ENCODE measurements at regions not wholly inside any gene's neighbourhood (a gene's known extent, or its start where the extent isn't known, plus 50 kb on each side); places are given as distances from the start of the nearest gene placed in this dataset.
"Not testable (repeated sequence)": the region's sequence is repeated elsewhere in the genome, so short reads cannot be mapped to it uniquely, and the experiment has no call there.

GRCh38 chr16:29349966-29350365 is 56.5 kb downstream of the NPIPB11 start (continued):
- 0 out of 4 replicates have a peak, but pooled peaks of 1 of the 2 experiments have one; percentile 18 for TF ChIP-seq NRF1 (conservative IDR thresholded peaks at IDR 0.05 in 1 of 2, IDR thresholded peaks at IDR 0.05 in 1 of 2)
- 0 out of 2 replicates have a peak, but pooled peaks have one; percentile 18 for TF ChIP-seq L3MBTL2 (IDR thresholded peaks at IDR 0.05)
- TF ChIP-seq TEAD4 (IDR thresholded peaks at IDR 0.05; ENCODE audit: low read length), result peak; percentile 33; the same call in 1 of the 2 replicates
- TF ChIP-seq TEAD4 (CRISPR knock-in tag; IDR thresholded peaks at IDR 0.05; ENCODE audit: borderline replicate concordance); ATF3 (CRISPR knock-in tag; conservative IDR thresholded peaks at IDR 0.05); NR2C2 (CRISPR knock-in tag; IDR thresholded peaks at IDR 0.05): not testable (repeated sequence)
- peak in 1 of 2 experiments; percentile 16; a peak in 1 of 4 replicates for TF ChIP-seq RAD21 (CRISPR knock-in tag; conservative IDR thresholded peaks at IDR 0.05 in 1 of 2, IDR thresholded peaks at IDR 0.05 in 1 of 2)
- peak; percentile 64 for TF ChIP-seq CXXC5 (CRISPR knock-in tag; IDR thresholded peaks at IDR 0.05)
- peak; percentile 46; the same call in 1 of the 2 replicates for TF ChIP-seq ATF3 (IDR thresholded peaks at IDR 0.05)
- peak; percentile 67 for TF ChIP-seq MAFK (IDR thresholded peaks at IDR 0.05; ENCODE audit: low read length)
- peak; percentile 82; the same call in 1 of the 2 replicates for TF ChIP-seq TFAP4 (CRISPR knock-in tag; IDR thresholded peaks at IDR 0.05; ENCODE audit: borderline replicate concordance)
- TF ChIP-seq C11orf30 (IDR thresholded peaks at IDR 0.05; ENCODE audit: low read depth), result peak; percentile 82
- TF ChIP-seq MAFF (IDR thresholded peaks at IDR 0.05; ENCODE audit: low read length), result peak; percentile 55; the same call in 1 of the 2 replicates
- TF ChIP-seq HDAC2 (IDR thresholded peaks at IDR 0.05), result 0 out of 2 replicates have a peak, but pooled peaks have one; percentile 32
- TF ChIP-seq ZNF592 (IDR thresholded peaks at IDR 0.05), result 0 out of 2 replicates have a peak, but pooled peaks have one; percentile 47
- peak; percentile 73 for TF ChIP-seq NR2C2 (tag; IDR thresholded peaks at IDR 0.05)
- peak; percentile 50 for TF ChIP-seq ZFX (CRISPR knock-in tag; IDR thresholded peaks at IDR 0.05)
- peak; percentile 45 for TF ChIP-seq CBFA2T3 (IDR thresholded peaks at IDR 0.05)
- TF ChIP-seq DACH1 (IDR thresholded peaks at IDR 0.05; ENCODE audit: partially characterized antibody), result peak; percentile 22
- 0 out of 2 replicates have a peak, but pooled peaks have one; percentile 34 for TF ChIP-seq RNF2 (IDR thresholded peaks at IDR 0.05)
- TF ChIP-seq RCOR1 (IDR thresholded peaks at IDR 0.05; ENCODE audit: borderline replicate concordance in 1 of 2, low read depth in 2 of 2, low read length in 2 of 2), result peak in 1 of 2 experiments; percentile 66; a peak in 2 of 4 replicates
- TF ChIP-seq STAT5A (IDR thresholded peaks at IDR 0.05; ENCODE audit: borderline replicate concordance, low read length), result peak; percentile 44; the same call in 1 of the 2 replicates
- peak; percentile 71 for TF ChIP-seq MAFG (tag; conservative IDR thresholded peaks at IDR 0.05)
- TF ChIP-seq ARID1B (IDR thresholded peaks at IDR 0.05), result peak; percentile 56
- peak; percentile 60; the same call in 1 of the 2 replicates for TF ChIP-seq NR2C1 (IDR thresholded peaks at IDR 0.05)
- peak; percentile 74 for TF ChIP-seq NR2C1 (tag; IDR thresholded peaks at IDR 0.05)

Data from K562 (cell line).